ENCODE measurements at regions not wholly inside any gene's neighbourhood (a gene's known extent, or its start where the extent isn't known, plus 50 kb on each side); places are given as distances from the start of the nearest gene placed in this dataset.

DNA sequence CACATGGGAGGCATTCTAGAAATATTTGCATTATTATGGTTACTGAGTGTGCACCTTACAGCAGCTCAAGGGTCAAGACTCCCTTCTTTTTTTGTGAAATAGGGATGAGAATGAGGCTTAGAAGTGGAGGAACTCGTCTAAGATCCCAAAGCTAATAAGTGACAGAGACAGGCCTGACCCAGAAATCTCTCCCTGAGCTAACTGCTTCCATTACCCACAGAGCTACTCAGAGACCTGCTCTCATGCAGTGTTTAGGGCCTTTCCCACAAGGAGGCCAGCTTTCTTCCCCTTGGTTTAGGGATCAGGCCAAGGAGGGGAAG is 301.7 kb downstream of the RPS24 start:
- no peak overlapping the region for H2AFZ ChIP-seq (ENCODE audit: low read depth, low read length, poor library complexity, severe bottlenecking)
- H3K79me2 ChIP-seq (ENCODE audit: insufficient read depth, low read length), result no peaks in the 10 kb centered on the region
- H3K27me3 ChIP-seq (ENCODE audit: insufficient read depth, low read length), result peaks cover 12% of the 10 kb centered on the region; the same call in 1 of the 2 replicates
- H3K4me3 ChIP-seq (replicated peaks in 1 of 2; ENCODE audit: low read depth in 1 of 2, low read length in 2 of 2), result no peak overlapping the region
- no TSS peak for BruUV-seq (replicated peaks)
- no peak overlapping the region for H3K9ac ChIP-seq (ENCODE audit: low read length)
- ChIA-PET CTCF (no interaction called here), POLR2A (no interaction called here), RAD21 (ENCODE audit: low non-redundant PET in 1 of 2, low total read pairs in 2 of 2, uncharacterized antibody in 2 of 2, unreplicated experiment in 2 of 2) (no interaction called here)
- intact Hi-C loops (cut with micrococcal nuclease), result no loop called here
- no peak overlapping the region for H3K27ac ChIP-seq (ENCODE audit: low read depth, low read length)
- no peaks in the 10 kb centered on the region for H4K20me1 ChIP-seq (ENCODE audit: insufficient read depth)
- ATAC-seq (no peak), DNase-seq (ENCODE audit: low read depth, low spot score) (no peak)
- no peaks in the 10 kb centered on the region for H3K36me3 ChIP-seq (ENCODE audit: control insufficient read depth in 1 of 2, insufficient read depth in 2 of 2, low read length in 2 of 2)
- H3K4me2 ChIP-seq (ENCODE audit: low read length), result no peak overlapping the region
- no peaks in the 10 kb centered on the region for H3K4me1 ChIP-seq (ENCODE audit: control insufficient read depth in 1 of 2, insufficient read depth in 2 of 2, low read length in 2 of 2)
- no peaks in the 10 kb centered on the region for H3K9me3 ChIP-seq (ENCODE audit: control insufficient read depth in 1 of 2, insufficient read depth in 1 of 2, low read depth in 1 of 2, low read length in 2 of 2)
- H3K9me2 ChIP-seq (ENCODE audit: insufficient read depth), result no peaks in the 10 kb centered on the region
- no peak for TF ChIP-seq YY1 (IDR thresholded peaks at IDR 0.05; ENCODE audit: extremely low read depth, insufficient replicate concordance, low read depth, low read length)
- no peak for TF ChIP-seq ZNF274 (IDR thresholded peaks at IDR 0.05; ENCODE audit: low read depth, low read length)
- no peak for TF ChIP-seq RAD21 (IDR thresholded peaks at IDR 0.05; ENCODE audit: low read depth)
- no peak for TF ChIP-seq SRF (IDR thresholded peaks at IDR 0.05; ENCODE audit: low read depth)
- no peak for TF ChIP-seq FOSL1 (IDR thresholded peaks at IDR 0.05; ENCODE audit: low read depth)
- TF ChIP-seq JUND (IDR thresholded peaks at IDR 0.05), result no peak
- no peak for TF ChIP-seq POLR2A (IDR thresholded peaks at IDR 0.05; ENCODE audit: borderline replicate concordance, extremely low read depth, insufficient read depth, insufficient read length)
- no peak for TF ChIP-seq EZH2phosphoT487 (IDR thresholded peaks at IDR 0.05; ENCODE audit: borderline replicate concordance)
- no peak for TF ChIP-seq ELF1 (IDR thresholded peaks at IDR 0.05; ENCODE audit: borderline replicate concordance, low read depth)
- no peak for TF ChIP-seq TCF7L2 (IDR thresholded peaks at IDR 0.05; ENCODE audit: borderline replicate concordance, extremely low read depth, insufficient read depth, insufficient read length)
- no peak for TF ChIP-seq SP1 (IDR thresholded peaks at IDR 0.05; ENCODE audit: low read depth)
- TF ChIP-seq POLR2AphosphoS5 (IDR thresholded peaks at IDR 0.05; ENCODE audit: low read depth, low read length), result no peak
- TF ChIP-seq, protein P1, sequence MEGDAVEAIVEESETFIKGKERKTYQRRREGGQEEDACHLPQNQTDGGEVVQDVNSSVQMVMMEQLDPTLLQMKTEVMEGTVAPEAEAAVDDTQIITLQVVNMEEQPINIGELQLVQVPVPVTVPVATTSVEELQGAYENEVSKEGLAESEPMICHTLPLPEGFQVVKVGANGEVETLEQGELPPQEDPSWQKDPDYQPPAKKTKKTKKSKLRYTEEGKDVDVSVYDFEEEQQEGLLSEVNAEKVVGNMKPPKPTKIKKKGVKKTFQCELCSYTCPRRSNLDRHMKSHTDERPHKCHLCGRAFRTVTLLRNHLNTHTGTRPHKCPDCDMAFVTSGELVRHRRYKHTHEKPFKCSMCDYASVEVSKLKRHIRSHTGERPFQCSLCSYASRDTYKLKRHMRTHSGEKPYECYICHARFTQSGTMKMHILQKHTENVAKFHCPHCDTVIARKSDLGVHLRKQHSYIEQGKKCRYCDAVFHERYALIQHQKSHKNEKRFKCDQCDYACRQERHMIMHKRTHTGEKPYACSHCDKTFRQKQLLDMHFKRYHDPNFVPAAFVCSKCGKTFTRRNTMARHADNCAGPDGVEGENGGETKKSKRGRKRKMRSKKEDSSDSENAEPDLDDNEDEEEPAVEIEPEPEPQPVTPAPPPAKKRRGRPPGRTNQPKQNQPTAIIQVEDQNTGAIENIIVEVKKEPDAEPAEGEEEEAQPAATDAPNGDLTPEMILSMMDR (IDR thresholded peaks at IDR 0.05 in 2 of 3, conservative IDR thresholded peaks at IDR 0.05 in 1 of 3; ENCODE audit: borderline replicate concordance in 1 of 3, insufficient read depth in 1 of 3, low read depth in 2 of 3, low read length in 2 of 3), result no peak
- no peak for TF ChIP-seq ZFX (IDR thresholded peaks at IDR 0.05)

Data from HCT116 (cell line).